AG10803 (cell line): ENCODE measurements at regions not wholly inside any gene's neighbourhood (a gene's known extent, or its start where the extent isn't known, plus 50 kb on each side); places are given as distances from the start of the nearest gene placed in this dataset.

Experiments used
- DNase-seq: peaks from one replicate; pipeline ENCODE4 v3.0.0; 2010; ENCODE audit warnings: low read depth
- H3K4me3 ChIP-seq: 2 replicates; pipeline ENCODE4 v1.5.1; 2011; ENCODE audit warnings: mild to moderate bottlenecking, low read length, control low read depth
- CTCF ChIP-seq: conservative IDR thresholded peaks from 2 replicates; pipeline ENCODE4 v1.5.1; 2011; ENCODE audit warnings: mild to moderate bottlenecking, low read length, control low read depth, inconsistent platforms

- no peak overlapping the region for H3K4me3 ChIP-seq
- TF ChIP-seq CTCF = no peak
- no peak for DNase-seq
These were observed 408.4 kb downstream of the BUD13 start for GRCh38 chr11:116364348-116364747.

GRCh38 chr11:116360221-116360941, 412.4 kb downstream of the BUD13 start:
- TF ChIP-seq CTCF = no peak
- H3K4me3 ChIP-seq = no peak overlapping the region
- DNase-seq = no peak

GRCh38 chr11:116357784-116358544, 414.8 kb downstream of the BUD13 start:
- no peak overlapping the region for H3K4me3 ChIP-seq
- no peak for DNase-seq
- no peak; the same call in 1 of the 2 replicates for TF ChIP-seq CTCF

- DNase-seq = no peak
These were observed 416.3 kb downstream of the BUD13 start for GRCh38 chr11:116356451-116356850.

GRCh38 chr11:116355104-116355503, 417.7 kb downstream of the BUD13 start:
- no peak for DNase-seq
- TF ChIP-seq CTCF = no peak
- no peak overlapping the region for H3K4me3 ChIP-seq

More at GRCh38 chr11:116356451-116356850, 416.3 kb downstream of the BUD13 start:
- no peak for TF ChIP-seq CTCF
- H3K4me3 ChIP-seq = no peak overlapping the region

GRCh38 chr11:116353589-116353988, 419.2 kb downstream of the BUD13 start:
- no peak for DNase-seq
- no peak for TF ChIP-seq CTCF
- no peak overlapping the region for H3K4me3 ChIP-seq

GRCh38 chr11:116352881-116353280, 419.9 kb downstream of the BUD13 start:
- H3K4me3 ChIP-seq = no peak overlapping the region
- TF ChIP-seq CTCF = no peak
- DNase-seq = no peak
